HFFc6 (cell line): ENCODE measurements at regions not wholly inside any gene's neighbourhood (a gene's known extent, or its start where the extent isn't known, plus 50 kb on each side); places are given as distances from the start of the nearest gene placed in this dataset.
A peak's percentile ranks its signal among the peaks of the same experiment; 100 is the strongest.

Experiments used
- DNase-seq: peaks from one replicate; pipeline ENCODE4 v3.0.0-alpha.2; 2018
- H3K27ac Mint-ChIP-seq: 2 replicates; pipeline ENCODE4 v1.8.0; 2020; ENCODE audit warnings: mild to moderate bottlenecking, mixed read lengths
- H3K27me3 Mint-ChIP-seq: 2 replicates; pipeline ENCODE4 v1.8.0; 2021; ENCODE audit warnings: mild to moderate bottlenecking, moderate library complexity, mixed read lengths; ENCODE audit not compliant: insufficient read depth
- H3K36me3 Mint-ChIP-seq: 2 replicates; pipeline ENCODE4 v1.8.0; 2021; ENCODE audit warnings: low read depth, mixed read lengths
- H3K4me1 Mint-ChIP-seq: 2 replicates; pipeline ENCODE4 v1.8.0; 2020; ENCODE audit warnings: low read depth, mixed read lengths
- H3K4me3 Mint-ChIP-seq: 2 replicates; pipeline ENCODE4 v1.8.0; 2020; ENCODE audit warnings: mild to moderate bottlenecking, moderate library complexity, mixed read lengths
- H3K9me3 Mint-ChIP-seq: 2 replicates; pipeline ENCODE4 v1.8.0; 2020; ENCODE audit warnings: mild to moderate bottlenecking, mixed read lengths
- CTCF ChIP-seq: fragments of 200-600 bp; sonication (generic); IDR thresholded peaks from 2 replicates; pipeline ENCODE4 v1.5.0; 2021; ENCODE audit warnings: antibody characterized with exemption, mild to moderate bottlenecking

GRCh38 chr13:83065108-83065507 is 817.2 kb downstream of the SLITRK1 start:
- TF ChIP-seq CTCF = no peak
- peaks cover 21% of the 10 kb centered on the region for H3K4me1 Mint-ChIP-seq
- no peaks in the 10 kb centered on the region for H3K27me3 Mint-ChIP-seq
- peak overlapping the region; percentile 18; the same call in 1 of the 2 replicates for H3K27ac Mint-ChIP-seq
- H3K4me3 Mint-ChIP-seq = no peak overlapping the region
- DNase-seq = peak; percentile 49
- H3K9me3 Mint-ChIP-seq = no peaks in the 10 kb centered on the region
- no peaks in the 10 kb centered on the region for H3K36me3 Mint-ChIP-seq

- H3K4me3 Mint-ChIP-seq = no peak overlapping the region
- no peak for TF ChIP-seq CTCF
Measured at GRCh38 chr13:83057119-83057518, 825.2 kb downstream of the SLITRK1 start.

GRCh38 chr13:83056269-83056668 is 826.0 kb downstream of the SLITRK1 start:
- H3K27me3 Mint-ChIP-seq = no peaks in the 10 kb centered on the region

More at GRCh38 chr13:83057119-83057518, 825.2 kb downstream of the SLITRK1 start:
- Mint-ChIP-seq H3K4me1 (peaks cover 11% of the 10 kb centered on the region), H3K27ac (no peak overlapping the region), H3K36me3 (no peaks in the 10 kb centered on the region), H3K9me3 (no peaks in the 10 kb centered on the region), H3K27me3 (no peaks in the 10 kb centered on the region)
- peak; percentile 24 for DNase-seq

GRCh38 chr13:83048419-83048818 is 833.9 kb downstream of the SLITRK1 start:
- no peak for TF ChIP-seq CTCF
- Mint-ChIP-seq H3K27me3 (no peaks in the 10 kb centered on the region), H3K9me3 (no peaks in the 10 kb centered on the region), H3K4me1 (peaks cover 14% of the 10 kb centered on the region), H3K4me3 (no peak overlapping the region), H3K36me3 (no peaks in the 10 kb centered on the region), H3K27ac (no peak overlapping the region)
- DNase-seq = peak; percentile 25

More at GRCh38 chr13:83056269-83056668, 826.0 kb downstream of the SLITRK1 start:
- no peak for DNase-seq
- H3K9me3 Mint-ChIP-seq = no peaks in the 10 kb centered on the region
- no peak for TF ChIP-seq CTCF
- H3K27ac Mint-ChIP-seq = no peak overlapping the region
- peaks cover 11% of the 10 kb centered on the region for H3K4me1 Mint-ChIP-seq
- H3K36me3 Mint-ChIP-seq = no peaks in the 10 kb centered on the region
- no peak overlapping the region for H3K4me3 Mint-ChIP-seq

- Mint-ChIP-seq H3K9me3 (no peaks in the 10 kb centered on the region), H3K4me3 (no peak overlapping the region), H3K4me1 (peaks cover 13% of the 10 kb centered on the region), H3K27me3 (no peaks in the 10 kb centered on the region), H3K36me3 (peaks cover 9% of the 10 kb centered on the region), H3K27ac (no peak overlapping the region)
- peak; percentile 20 for DNase-seq
- TF ChIP-seq CTCF = no peak
Measured at GRCh38 chr13:83024955-83025594, 857.2 kb downstream of the SLITRK1 start.
